SH-SY5Y (cell line): ENCODE measurements at regions not wholly inside any gene's neighbourhood (a gene's known extent, or its start where the extent isn't known, plus 50 kb on each side); places are given as distances from the start of the nearest gene placed in this dataset.

Experiments
- GATA2 ChIP-seq: IDR thresholded peaks from 2 replicates; pipeline ENCODE4 v1.6.1; 2011; ENCODE audit warnings: mild to moderate bottlenecking, low read depth, low read length
- GATA3 ChIP-seq: IDR thresholded peaks from 2 replicates; pipeline ENCODE4 v1.6.1; 2011; ENCODE audit warnings: low read depth, mild to moderate bottlenecking, low read length, moderate library complexity

DNA sequence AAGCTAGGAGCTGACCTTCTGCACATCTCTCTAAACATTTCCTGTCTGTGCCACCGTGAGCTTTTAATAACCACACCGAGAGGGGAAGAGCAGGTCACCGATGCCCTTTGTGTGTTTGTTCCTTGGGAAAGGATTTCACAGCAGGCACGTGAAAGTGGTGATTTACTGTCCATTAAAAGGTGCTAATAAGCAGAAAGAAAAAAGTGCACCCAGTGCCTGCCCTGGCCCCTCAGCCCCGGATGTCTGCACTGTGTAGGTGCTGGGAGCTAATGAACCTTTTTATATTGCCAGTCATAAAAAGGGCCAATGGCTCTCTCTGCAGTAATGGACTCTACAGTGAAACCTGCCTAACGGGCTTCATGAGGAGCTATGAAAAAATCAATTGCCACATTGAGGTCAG, 312.6 kb downstream of the C6orf118 start:
- TF ChIP-seq GATA2 (no peak), GATA3 (no peak)
